Bronchial epithelial cell (primary cell): ENCODE measurements at regions not wholly inside any gene's neighbourhood (a gene's known extent, or its start where the extent isn't known, plus 50 kb on each side); places are given as distances from the start of the nearest gene placed in this dataset.
A peak's percentile ranks its signal among the peaks of the same experiment; 100 is the strongest.
"Not testable (repeated sequence)": the region's sequence is repeated elsewhere in the genome, so short reads cannot be mapped to it uniquely, and the experiment has no call there.

Source experiments
- DNase-seq: peaks from one replicate; pipeline ENCODE4 v3.0.0-alpha.2; 2010; ENCODE audit warnings: low read depth
- FAIRE-seq: peaks from 2 replicates; lab custom pipeline; 2011; peaks lifted over from hg19 to GRCh38; lab: Jason Lieb, UNC
- H3K27me3 ChIP-seq: 2 replicates; pipeline ENCODE4 v1.5.1; 2011; ENCODE audit warnings: low read length; ENCODE audit not compliant: control insufficient read depth, insufficient read depth
- H3K36me3 ChIP-seq: 2 replicates; pipeline ENCODE4 v1.5.1; 2011; ENCODE audit warnings: low read length; ENCODE audit not compliant: control insufficient read depth, insufficient read depth
- H3K4me3 ChIP-seq: 2 replicates; pipeline ENCODE4 v1.5.1; 2011; ENCODE audit warnings: mild to moderate bottlenecking, low read depth, low read length, control low read depth
- TF ChIP-seq, protein P1 (sequence below): IDR thresholded peaks from 2 replicates; pipeline ENCODE4 v1.5.1; 2011; ENCODE audit warnings: mild to moderate bottlenecking, moderate library complexity, low read length, control low read depth, inconsistent platforms; ENCODE audit not compliant: insufficient read depth, severe bottlenecking

DNA sequence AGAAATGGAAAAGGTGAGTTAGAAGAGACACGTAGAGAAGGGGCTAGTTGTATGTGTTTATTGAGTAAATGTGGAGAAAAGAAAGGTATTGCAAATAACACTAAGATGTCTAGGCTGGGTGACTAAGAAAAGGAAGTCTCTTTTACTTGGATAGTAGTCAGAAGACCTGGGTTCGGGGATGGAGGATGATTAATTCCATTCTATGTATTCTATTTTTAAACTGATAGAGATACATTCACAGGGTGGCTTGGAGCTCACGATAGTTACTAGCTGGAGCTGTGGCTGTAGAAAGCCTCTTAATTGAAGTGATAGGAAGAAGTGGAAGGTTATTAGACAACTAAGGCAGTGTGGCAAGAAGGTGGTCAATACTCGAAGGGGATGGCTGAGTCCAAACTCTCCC, 65.9 kb upstream of the TNIK start:
- FAIRE-seq, result no peak
- TF ChIP-seq, protein P1, sequence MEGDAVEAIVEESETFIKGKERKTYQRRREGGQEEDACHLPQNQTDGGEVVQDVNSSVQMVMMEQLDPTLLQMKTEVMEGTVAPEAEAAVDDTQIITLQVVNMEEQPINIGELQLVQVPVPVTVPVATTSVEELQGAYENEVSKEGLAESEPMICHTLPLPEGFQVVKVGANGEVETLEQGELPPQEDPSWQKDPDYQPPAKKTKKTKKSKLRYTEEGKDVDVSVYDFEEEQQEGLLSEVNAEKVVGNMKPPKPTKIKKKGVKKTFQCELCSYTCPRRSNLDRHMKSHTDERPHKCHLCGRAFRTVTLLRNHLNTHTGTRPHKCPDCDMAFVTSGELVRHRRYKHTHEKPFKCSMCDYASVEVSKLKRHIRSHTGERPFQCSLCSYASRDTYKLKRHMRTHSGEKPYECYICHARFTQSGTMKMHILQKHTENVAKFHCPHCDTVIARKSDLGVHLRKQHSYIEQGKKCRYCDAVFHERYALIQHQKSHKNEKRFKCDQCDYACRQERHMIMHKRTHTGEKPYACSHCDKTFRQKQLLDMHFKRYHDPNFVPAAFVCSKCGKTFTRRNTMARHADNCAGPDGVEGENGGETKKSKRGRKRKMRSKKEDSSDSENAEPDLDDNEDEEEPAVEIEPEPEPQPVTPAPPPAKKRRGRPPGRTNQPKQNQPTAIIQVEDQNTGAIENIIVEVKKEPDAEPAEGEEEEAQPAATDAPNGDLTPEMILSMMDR, result no peak

DNA sequence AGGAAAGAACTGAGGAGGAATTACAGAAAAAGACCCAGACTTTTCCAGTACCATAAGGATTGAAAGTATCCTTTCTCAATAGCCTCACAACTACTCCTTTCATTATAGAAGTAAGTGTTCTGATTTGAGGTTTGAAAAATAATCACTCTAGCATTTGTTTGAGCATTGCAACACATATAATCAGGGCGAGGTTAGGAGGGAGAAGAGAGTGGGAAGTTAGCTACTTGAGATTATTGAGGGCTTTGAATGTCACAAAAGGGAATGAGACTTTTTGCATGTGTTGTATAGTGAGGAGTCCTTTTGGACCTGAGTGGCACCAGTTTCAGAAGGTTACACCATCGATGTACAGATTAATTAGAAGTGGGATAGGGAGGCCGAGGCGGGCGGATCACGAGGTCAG, 65.2 kb upstream of the TNIK start:
- H3K36me3 ChIP-seq, result no peaks in the 10 kb centered on the region
- DNase-seq (no peak), FAIRE-seq (no peak)
- TF ChIP-seq, protein P1, result no peak
- H3K27me3 ChIP-seq, result no peaks in the 10 kb centered on the region
- H3K4me3 ChIP-seq, result no peak overlapping the region

More for the DNA sequence above, 65.9 kb upstream of the TNIK start:
- Histone ChIP-seq H3K27me3 (no peaks in the 10 kb centered on the region), H3K4me3 (no peak overlapping the region), H3K36me3 (no peaks in the 10 kb centered on the region)
- DNase-seq, result peak; percentile 49

DNA sequence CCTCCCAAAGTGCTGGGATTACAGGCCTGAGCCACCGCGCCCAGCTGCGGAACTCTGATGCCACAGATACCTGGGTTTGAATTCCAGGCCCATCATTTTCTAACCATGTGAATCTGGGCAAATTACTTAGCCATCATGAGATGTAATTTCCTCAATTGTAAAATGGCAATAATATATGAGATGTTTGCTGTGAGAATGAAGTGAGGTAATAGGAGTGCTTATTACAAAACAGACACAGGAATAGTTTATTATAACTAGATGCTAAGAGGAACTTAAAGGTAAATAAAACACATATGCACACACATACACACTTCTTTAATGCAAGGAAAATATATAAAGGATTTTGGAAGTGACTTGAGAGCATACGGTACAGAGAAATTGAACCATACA, 64.7 kb upstream of the TNIK start:
- H3K4me3 ChIP-seq, result no peak overlapping the region
- TF ChIP-seq, protein P1, result no peak
- no peak for FAIRE-seq
- H3K27me3 ChIP-seq, result no peaks in the 10 kb centered on the region
- DNase-seq, result no peak
- H3K36me3 ChIP-seq, result no peaks in the 10 kb centered on the region

DNA sequence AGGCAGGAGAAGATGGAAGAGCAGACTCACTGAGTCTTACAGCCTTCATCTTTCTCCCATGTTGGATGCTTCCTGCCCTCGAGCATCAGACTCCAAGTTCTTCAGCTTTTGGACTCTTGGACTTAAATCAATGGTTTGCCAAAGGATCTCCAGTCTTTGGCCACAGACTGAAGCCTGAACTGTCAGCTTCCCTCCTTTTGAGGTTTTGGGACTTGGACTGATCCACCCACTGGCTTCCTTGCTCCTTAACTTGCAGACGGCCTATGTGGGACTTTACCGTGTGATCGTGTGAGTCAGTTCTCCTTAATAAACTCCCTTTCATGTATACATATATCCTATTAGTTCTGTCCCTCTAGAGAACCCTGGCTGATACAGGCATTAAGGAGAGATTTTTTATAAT, 62.4 kb upstream of the TNIK start:
- Histone ChIP-seq H3K4me3 (no peak overlapping the region), H3K36me3 (no peaks in the 10 kb centered on the region), H3K27me3 (no peaks in the 10 kb centered on the region)
- TF ChIP-seq, protein P1, result no peak
- FAIRE-seq, result no peak
- no peak for DNase-seq

DNA sequence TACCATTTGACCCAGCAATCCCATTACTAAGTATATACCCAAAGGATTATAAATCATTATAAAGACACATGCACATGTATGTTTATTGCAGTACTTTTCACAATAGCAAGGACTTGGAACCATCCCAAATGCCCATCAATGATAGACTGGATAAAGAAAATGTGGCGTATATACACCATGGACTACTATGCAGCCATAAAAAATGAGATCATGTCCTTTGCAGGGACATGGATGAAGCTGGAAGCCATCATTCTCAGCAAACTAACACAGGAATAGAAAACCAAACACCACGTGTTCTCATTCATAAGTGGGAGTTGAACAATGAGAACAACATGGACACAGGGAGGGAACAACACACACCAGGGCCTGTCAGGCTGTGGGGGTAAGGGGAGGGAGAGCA, 59.2 kb upstream of the TNIK start:
- FAIRE-seq, DNase-seq, H3K4me3 ChIP-seq, H3K36me3 ChIP-seq, H3K27me3 ChIP-seq: not testable (repeated sequence)

DNA sequence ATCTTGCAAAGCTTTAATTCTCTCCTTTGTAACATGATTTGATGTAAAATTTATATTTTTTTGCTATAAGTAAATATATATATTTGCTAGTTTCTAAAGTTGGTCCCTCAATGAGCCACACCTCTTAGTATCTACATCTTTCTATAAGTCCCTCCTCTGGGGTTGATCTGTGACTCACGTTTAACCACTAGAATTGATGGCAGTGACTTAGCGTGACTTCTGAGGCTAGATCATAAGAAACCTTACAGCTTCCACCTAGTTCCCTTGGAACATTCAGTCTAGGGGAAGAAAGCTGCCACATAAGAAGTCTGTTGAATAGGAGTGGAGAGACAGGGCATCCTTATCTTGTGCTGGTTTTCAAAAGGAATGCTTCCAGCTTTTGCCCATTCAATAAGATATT, 56.6 kb upstream of the TNIK start:
- Histone ChIP-seq H3K4me3 (no peak overlapping the region), H3K27me3 (no peaks in the 10 kb centered on the region), H3K36me3 (no peaks in the 10 kb centered on the region)
- no peak for FAIRE-seq
- TF ChIP-seq, protein P1, result no peak
- no peak for DNase-seq

DNA sequence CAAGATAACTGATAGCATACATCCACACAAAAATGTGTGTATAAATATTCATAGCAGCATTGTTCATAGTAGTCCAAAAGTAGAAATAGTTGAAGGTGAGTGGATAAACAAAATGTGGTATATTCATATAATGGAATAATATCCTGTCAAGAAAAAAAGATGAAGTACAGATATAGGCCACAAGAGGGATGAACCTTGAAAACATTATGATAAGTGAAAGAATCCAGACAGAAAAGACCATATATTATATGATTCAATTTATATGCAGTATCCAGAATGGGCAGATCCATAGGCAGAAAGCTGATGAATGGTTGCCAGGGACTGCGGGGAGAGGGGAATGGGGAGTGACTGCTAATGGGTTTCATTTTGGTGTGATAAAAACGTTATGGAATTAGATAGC, 54.3 kb upstream of the TNIK start:
- TF ChIP-seq, protein P1, result no peak
- no peaks in the 10 kb centered on the region for H3K36me3 ChIP-seq
- no peak for FAIRE-seq
- DNase-seq, result no peak
- H3K4me3 ChIP-seq, result no peak overlapping the region
- no peaks in the 10 kb centered on the region for H3K27me3 ChIP-seq
